ENCODE measurements at regions not wholly inside any gene's neighbourhood (a gene's known extent, or its start where the extent isn't known, plus 50 kb on each side); places are given as distances from the start of the nearest gene placed in this dataset.
A peak's percentile ranks its signal among the peaks of the same experiment; 100 is the strongest.

GRCh38 chr5:104643320-104643719 is 1080.7 kb upstream of the NUDT12 start:
- no TSS peak for BruUV-seq (replicated peaks)
- Histone ChIP-seq H3K9me3 (ENCODE audit: control insufficient read depth in 1 of 2, insufficient read depth in 1 of 2, low read depth in 1 of 2, low read length in 2 of 2) (no peaks in the 10 kb centered on the region), H3K27ac (ENCODE audit: low read depth, low read length) (no peak overlapping the region), H3K9me2 (ENCODE audit: insufficient read depth) (no peaks in the 10 kb centered on the region; the same call in 1 of the 2 replicates), H3K27me3 (ENCODE audit: insufficient read depth, low read length) (no peaks in the 10 kb centered on the region), H2AFZ (ENCODE audit: low read depth, low read length, poor library complexity, severe bottlenecking) (no peak overlapping the region), H3K79me2 (ENCODE audit: insufficient read depth, low read length) (no peaks in the 10 kb centered on the region), H3K4me3 (replicated peaks in 1 of 2; ENCODE audit: low read depth in 1 of 2, low read length in 2 of 2) (no peak overlapping the region), H3K9ac (ENCODE audit: low read length) (no peak overlapping the region), H3K36me3 (ENCODE audit: control insufficient read depth in 1 of 2, insufficient read depth in 2 of 2, low read length in 2 of 2) (no peaks in the 10 kb centered on the region), H4K20me1 (ENCODE audit: insufficient read depth) (no peaks in the 10 kb centered on the region), H3K4me2 (ENCODE audit: low read length) (no peak overlapping the region), H3K4me1 (ENCODE audit: control insufficient read depth in 1 of 2, insufficient read depth in 2 of 2, low read length in 2 of 2) (no peaks in the 10 kb centered on the region)
- DNase-seq (ENCODE audit: low read depth, low spot score) (no peak), ATAC-seq (no peak)
- ChIA-PET POLR2A (no interaction called here), CTCF (interaction anchor here (0.6 kb wide), 1 partner anchor 1280 kb away, joined by 3 read pairs; no protein-coding TSS in a partner anchor), RAD21 (ENCODE audit: low non-redundant PET in 1 of 2, low total read pairs in 2 of 2, uncharacterized antibody in 2 of 2, unreplicated experiment in 2 of 2) (no interaction called here)
- intact Hi-C loops (cut with micrococcal nuclease): no loop called here
- TF ChIP-seq JUND (IDR thresholded peaks at IDR 0.05) (no peak), EZH2phosphoT487 (IDR thresholded peaks at IDR 0.05; ENCODE audit: borderline replicate concordance) (no peak), CBX3 (IDR thresholded peaks at IDR 0.05; ENCODE audit: low read depth) (no peak), ATF3 (IDR thresholded peaks at IDR 0.05) (no peak)

DNA sequence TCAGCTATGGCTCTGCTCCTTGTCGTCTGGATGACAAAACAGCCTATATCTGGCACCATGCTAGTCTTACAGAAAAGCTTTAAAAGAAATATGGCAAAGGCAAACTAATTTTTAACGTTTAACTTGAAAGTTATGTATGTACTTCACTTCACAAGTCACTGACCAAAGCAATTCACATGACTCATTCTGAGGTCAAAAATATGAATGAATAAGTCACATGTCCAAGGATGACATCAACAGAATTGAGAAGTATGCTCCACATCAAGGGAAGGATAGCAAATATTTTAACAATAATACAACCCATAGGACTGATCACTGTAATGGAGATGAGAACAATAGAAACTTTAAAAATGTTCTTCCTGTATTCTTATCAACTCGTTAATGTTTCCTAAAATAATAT is 1072.6 kb upstream of the NUDT12 start:
- no peak overlapping the region for H3K4me2 ChIP-seq (ENCODE audit: low read length)
- no peaks in the 10 kb centered on the region; a peak in 1 of 4 replicates for H3K4me1 ChIP-seq (ENCODE audit: control insufficient read depth in 1 of 2, insufficient read depth in 2 of 2, low read length in 2 of 2)
- no peak overlapping the region for H3K9ac ChIP-seq (ENCODE audit: low read length)
- H3K27ac ChIP-seq (ENCODE audit: low read depth, low read length): no peak overlapping the region
- no peak for ATAC-seq
- RAD21 ChIA-PET (ENCODE audit: low non-redundant PET in 1 of 2, low total read pairs in 2 of 2, uncharacterized antibody in 2 of 2, unreplicated experiment in 2 of 2): no interaction called here
- POLR2A ChIA-PET: no interaction called here
- H3K36me3 ChIP-seq (ENCODE audit: control insufficient read depth in 1 of 2, insufficient read depth in 2 of 2, low read length in 2 of 2): no peaks in the 10 kb centered on the region
- no peaks in the 10 kb centered on the region for H3K9me3 ChIP-seq (ENCODE audit: control insufficient read depth in 1 of 2, insufficient read depth in 1 of 2, low read depth in 1 of 2, low read length in 2 of 2)
- CTCF ChIA-PET: no interaction called here
- DNase-seq (ENCODE audit: low read depth, low spot score): no peak
- no peak overlapping the region for H3K4me3 ChIP-seq (replicated peaks in 1 of 2; ENCODE audit: low read depth in 1 of 2, low read length in 2 of 2)
- BruUV-seq (replicated peaks): no TSS peak
- H2AFZ ChIP-seq (ENCODE audit: low read depth, low read length, poor library complexity, severe bottlenecking): peak overlapping the region; percentile 29
- no peaks in the 10 kb centered on the region for H3K27me3 ChIP-seq (ENCODE audit: insufficient read depth, low read length)
- H3K79me2 ChIP-seq (ENCODE audit: insufficient read depth, low read length): no peaks in the 10 kb centered on the region
- no peaks in the 10 kb centered on the region for H4K20me1 ChIP-seq (ENCODE audit: insufficient read depth)
- TF ChIP-seq SIN3A (IDR thresholded peaks at IDR 0.05; ENCODE audit: low read depth) (no peak), RAD21 (IDR thresholded peaks at IDR 0.05; ENCODE audit: low read depth) (no peak), EZH2 (IDR thresholded peaks at IDR 0.05) (no peak), EGR1 (IDR thresholded peaks at IDR 0.05; ENCODE audit: low read depth) (no peak), TCF7L2 (IDR thresholded peaks at IDR 0.05; ENCODE audit: borderline replicate concordance, extremely low read depth, insufficient read depth, insufficient read length) (no peak), ELF1 (IDR thresholded peaks at IDR 0.05; ENCODE audit: borderline replicate concordance, low read depth) (no peak), YY1 (IDR thresholded peaks at IDR 0.05; ENCODE audit: extremely low read depth, insufficient replicate concordance, low read depth, low read length) (no peak), SP1 (IDR thresholded peaks at IDR 0.05; ENCODE audit: low read depth) (no peak), MAX (IDR thresholded peaks at IDR 0.05) (no peak), JUND (IDR thresholded peaks at IDR 0.05) (no peak), ATF3 (IDR thresholded peaks at IDR 0.05) (no peak), POLR2AphosphoS5 (IDR thresholded peaks at IDR 0.05; ENCODE audit: low read depth, low read length) (no peak)
- TF ChIP-seq, protein P1, sequence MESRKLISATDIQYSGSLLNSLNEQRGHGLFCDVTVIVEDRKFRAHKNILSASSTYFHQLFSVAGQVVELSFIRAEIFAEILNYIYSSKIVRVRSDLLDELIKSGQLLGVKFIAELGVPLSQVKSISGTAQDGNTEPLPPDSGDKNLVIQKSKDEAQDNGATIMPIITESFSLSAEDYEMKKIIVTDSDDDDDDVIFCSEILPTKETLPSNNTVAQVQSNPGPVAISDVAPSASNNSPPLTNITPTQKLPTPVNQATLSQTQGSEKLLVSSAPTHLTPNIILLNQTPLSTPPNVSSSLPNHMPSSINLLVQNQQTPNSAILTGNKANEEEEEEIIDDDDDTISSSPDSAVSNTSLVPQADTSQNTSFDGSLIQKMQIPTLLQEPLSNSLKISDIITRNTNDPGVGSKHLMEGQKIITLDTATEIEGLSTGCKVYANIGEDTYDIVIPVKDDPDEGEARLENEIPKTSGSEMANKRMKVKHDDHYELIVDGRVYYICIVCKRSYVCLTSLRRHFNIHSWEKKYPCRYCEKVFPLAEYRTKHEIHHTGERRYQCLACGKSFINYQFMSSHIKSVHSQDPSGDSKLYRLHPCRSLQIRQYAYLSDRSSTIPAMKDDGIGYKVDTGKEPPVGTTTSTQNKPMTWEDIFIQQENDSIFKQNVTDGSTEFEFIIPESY (IDR thresholded peaks at IDR 0.05; ENCODE audit: extremely low read depth, insufficient replicate concordance, low read length): no peak
- intact Hi-C loops (cut with micrococcal nuclease): no loop called here
- H3K9me2 ChIP-seq (ENCODE audit: insufficient read depth): no peaks in the 10 kb centered on the region

Data from HCT116 (cell line).